HUES64 (cell line): ENCODE measurements at regions not wholly inside any gene's neighbourhood (a gene's known extent, or its start where the extent isn't known, plus 50 kb on each side); places are given as distances from the start of the nearest gene placed in this dataset.

ENCODE experiments used
- H3K27ac ChIP-seq: 2 replicates; pipeline ENCODE4 v1.7.0; 2013; ENCODE audit warnings: low read depth, low read length, inconsistent platforms
- H3K27me3 ChIP-seq: 2 replicates; pipeline ENCODE4 v1.6.1; 2013; ENCODE audit warnings: mild to moderate bottlenecking, low read length; ENCODE audit not compliant: insufficient read depth
- H3K36me3 ChIP-seq: 2 replicates; pipeline ENCODE4 v1.6.1; 2013; ENCODE audit warnings: mild to moderate bottlenecking, low read length; ENCODE audit not compliant: insufficient read depth
- H3K4me1 ChIP-seq: 2 replicates; pipeline ENCODE4 v1.6.1; 2013; ENCODE audit warnings: mild to moderate bottlenecking, low read length, moderate library complexity; ENCODE audit not compliant: insufficient read depth
- H3K4me3 ChIP-seq: 2 replicates; pipeline ENCODE4 v1.5.1; 2013; ENCODE audit warnings: mild to moderate bottlenecking, low read length, moderate library complexity
- H3K9ac ChIP-seq: 2 replicates; pipeline ENCODE4 v1.6.1; 2013; ENCODE audit warnings: mild to moderate bottlenecking, low read depth, low read length
- H3K9me3 ChIP-seq: 2 replicates; pipeline ENCODE4 v1.6.1; 2013; ENCODE audit warnings: low read depth, low read length; ENCODE audit not compliant: insufficient read depth
- WGBS: fragments of 150-250, 120-280 bp; methylation state at CpG from one replicate; pipeline ENCODE4 v1.1.7; 2013; ENCODE audit warnings: missing lambda C conversion rate; 5-methylcytosine and 5-hydroxymethylcytosine counted together

- Histone ChIP-seq H3K4me3 (no peak overlapping the region), H3K9me3 (no peaks in the 10 kb centered on the region), H3K36me3 (no peaks in the 10 kb centered on the region), H3K27me3 (no peaks in the 10 kb centered on the region), H3K9ac (no peak overlapping the region), H3K27ac (no peak overlapping the region), H3K4me1 (no peaks in the 10 kb centered on the region)
- WGBS, result 86% methylated on average over 4 of the region's 4 CpGs
Measured at GRCh38 chr18:34959989-34960388, 81.2 kb upstream of the MAPRE2 start.

- no peaks in the 10 kb centered on the region for H3K36me3 ChIP-seq
- no peak overlapping the region for H3K27ac ChIP-seq
- no peak overlapping the region for H3K4me3 ChIP-seq
- H3K4me1 ChIP-seq, result no peaks in the 10 kb centered on the region
- 87% methylated on average over 1 of the region's 1 CpG for whole genome bisulfite sequencing
- H3K9me3 ChIP-seq, result no peaks in the 10 kb centered on the region
- H3K9ac ChIP-seq, result no peak overlapping the region
- H3K27me3 ChIP-seq, result peaks cover 3% of the 10 kb centered on the region; the same call in 1 of the 2 replicates
Measured at GRCh38 chr18:34965108-34965507, 76.1 kb upstream of the MAPRE2 start.

GRCh38 chr18:34965566-34965965 is 75.6 kb upstream of the MAPRE2 start:
- Histone ChIP-seq H3K9me3 (no peaks in the 10 kb centered on the region), H3K9ac (no peak overlapping the region), H3K27me3 (peaks cover 3% of the 10 kb centered on the region; the same call in 1 of the 2 replicates), H3K4me1 (no peaks in the 10 kb centered on the region), H3K4me3 (no peak overlapping the region), H3K27ac (no peak overlapping the region), H3K36me3 (no peaks in the 10 kb centered on the region)
- WGBS, result 81% methylated on average over 1 of the region's 1 CpG

- H3K9ac ChIP-seq, result no peak overlapping the region
- H3K4me1 ChIP-seq, result no peaks in the 10 kb centered on the region
- no peaks in the 10 kb centered on the region for H3K36me3 ChIP-seq
- no peak overlapping the region for H3K27ac ChIP-seq
- no peak overlapping the region for H3K4me3 ChIP-seq
- H3K9me3 ChIP-seq, result no peaks in the 10 kb centered on the region
- WGBS, result 79% methylated on average over 3 of the region's 3 CpGs
- peaks cover 39% of the 10 kb centered on the region for H3K27me3 ChIP-seq
Measured at GRCh38 chr18:34970106-34970505, 71.1 kb upstream of the MAPRE2 start.

- peaks cover 51% of the 10 kb centered on the region for H3K27me3 ChIP-seq
- H3K4me3 ChIP-seq, result no peak overlapping the region
- peaks cover 5% of the 10 kb centered on the region; the same call in 1 of the 2 replicates for H3K4me1 ChIP-seq
- H3K9ac ChIP-seq, result no peak overlapping the region
- no peak overlapping the region for H3K27ac ChIP-seq
- H3K36me3 ChIP-seq, result no peaks in the 10 kb centered on the region
- WGBS, result 80% methylated on average over 1 of the region's 1 CpG
- H3K9me3 ChIP-seq, result no peaks in the 10 kb centered on the region
Measured at GRCh38 chr18:34971313-34971712, 69.9 kb upstream of the MAPRE2 start.

GRCh38 chr18:34972765-34973414 is 68.3 kb upstream of the MAPRE2 start:
- peaks cover 66% of the 10 kb centered on the region for H3K27me3 ChIP-seq
- H3K27ac ChIP-seq, result no peak overlapping the region
- no peaks in the 10 kb centered on the region for H3K9me3 ChIP-seq
- no peaks in the 10 kb centered on the region for H3K36me3 ChIP-seq
- WGBS, result 92% methylated on average over 2 of the region's 2 CpGs
- peaks cover 7% of the 10 kb centered on the region; the same call in 1 of the 2 replicates for H3K4me1 ChIP-seq
- no peak overlapping the region for H3K9ac ChIP-seq
- no peak overlapping the region for H3K4me3 ChIP-seq

GRCh38 chr18:34976123-34976522 is 65.1 kb upstream of the MAPRE2 start:
- WGBS, result 24% methylated on average over 9 of the region's 10 CpGs
- peaks cover 88% of the 10 kb centered on the region for H3K27me3 ChIP-seq
- peak overlapping the region; percentile 89 for H3K4me3 ChIP-seq
- no peak overlapping the region for H3K9ac ChIP-seq
- peaks cover 19% of the 10 kb centered on the region; the same call in 1 of the 2 replicates for H3K4me1 ChIP-seq
- no peaks in the 10 kb centered on the region for H3K9me3 ChIP-seq
- no peaks in the 10 kb centered on the region for H3K36me3 ChIP-seq
- H3K27ac ChIP-seq, result no peak overlapping the region

GRCh38 chr18:34976534-34976898 is 64.7 kb upstream of the MAPRE2 start:
- H3K27ac ChIP-seq, result no peak overlapping the region
- H3K9me3 ChIP-seq, result no peaks in the 10 kb centered on the region
- no peak overlapping the region for H3K9ac ChIP-seq
- under 1% methylated on average over 19 of the region's 19 CpGs for WGBS
- H3K36me3 ChIP-seq, result no peaks in the 10 kb centered on the region
- H3K27me3 ChIP-seq, result peaks cover 85% of the 10 kb centered on the region
- H3K4me1 ChIP-seq, result peaks cover 19% of the 10 kb centered on the region; the same call in 1 of the 2 replicates
- H3K4me3 ChIP-seq, result peak overlapping the region; percentile 89

- peak overlapping the region; percentile 17; the same call in 1 of the 2 replicates for H3K9ac ChIP-seq
- no peak overlapping the region for H3K27ac ChIP-seq
- WGBS, result under 1% methylated on average over 81 of the region's 82 CpGs
- H3K4me3 ChIP-seq, result peak overlapping the region; percentile 89
- peaks cover 82% of the 10 kb centered on the region for H3K27me3 ChIP-seq
- H3K9me3 ChIP-seq, result no peaks in the 10 kb centered on the region
- peaks cover 19% of the 10 kb centered on the region; the same call in 1 of the 2 replicates for H3K4me1 ChIP-seq
- no peaks in the 10 kb centered on the region for H3K36me3 ChIP-seq
Measured at GRCh38 chr18:34976899-34977837, 64.0 kb upstream of the MAPRE2 start.

GRCh38 chr18:34977838-34978532 is 63.2 kb upstream of the MAPRE2 start:
- H3K27ac ChIP-seq, result no peak overlapping the region
- no peaks in the 10 kb centered on the region for H3K9me3 ChIP-seq
- H3K4me3 ChIP-seq, result peak overlapping the region; percentile 89
- under 1% methylated on average over 35 of the region's 35 CpGs for WGBS
- H3K27me3 ChIP-seq, result peaks cover 74% of the 10 kb centered on the region
- H3K9ac ChIP-seq, result no peak overlapping the region
- H3K36me3 ChIP-seq, result no peaks in the 10 kb centered on the region
- peaks cover 19% of the 10 kb centered on the region; the same call in 1 of the 2 replicates for H3K4me1 ChIP-seq

- Histone ChIP-seq H3K4me3 (peak overlapping the region; percentile 89), H3K27me3 (peaks cover 70% of the 10 kb centered on the region), H3K4me1 (peaks cover 19% of the 10 kb centered on the region; the same call in 1 of the 2 replicates), H3K36me3 (no peaks in the 10 kb centered on the region), H3K9me3 (no peaks in the 10 kb centered on the region), H3K9ac (no peak overlapping the region), H3K27ac (no peak overlapping the region)
- WGBS, result 9% methylated on average over 5 of the region's 5 CpGs
Measured at GRCh38 chr18:34978533-34978893, 62.7 kb upstream of the MAPRE2 start.
